SK-N-MC (cell line): ENCODE measurements at regions not wholly inside any gene's neighbourhood (a gene's known extent, or its start where the extent isn't known, plus 50 kb on each side); places are given as distances from the start of the nearest gene placed in this dataset.

Experiments
- DNase-seq: peaks from one replicate; pipeline ENCODE4 v3.0.0-alpha.2; 2011; ENCODE audit warnings: low read depth, low spot score
- H3K27ac ChIP-seq: fragments of 200-600 bp; sonication (generic); 2 replicates; pipeline ENCODE4 v1.5.1; 2016; ENCODE audit warnings: mixed run types
- H3K36me3 ChIP-seq: fragments of 200-600 bp; sonication (generic); 2 replicates; pipeline ENCODE4 v1.6.1; 2017; ENCODE audit warnings: antibody characterized with exemption, low read length, mixed read lengths; ENCODE audit not compliant: insufficient read depth
- H3K4me3 ChIP-seq: fragments of 200-600 bp; sonication (generic); 2 replicates; pipeline ENCODE4 v1.5.1; 2016
- H3K9ac ChIP-seq: fragments of 200-600 bp; sonication (generic); 2 replicates; pipeline ENCODE4 v1.8.0; 2017; ENCODE audit warnings: mixed run types, mixed read lengths; ENCODE audit not compliant: insufficient read length
- H3K9me3 ChIP-seq: fragments of 200-600 bp; sonication (generic); 2 replicates; pipeline ENCODE4 v1.6.1; 2017; ENCODE audit warnings: low read depth, mild to moderate bottlenecking, antibody characterized with exemption, low read length, moderate library complexity, mixed read lengths
- EZH2 ChIP-seq: fragments of 200-600 bp; sonication (generic); IDR thresholded peaks from one replicate; pipeline ENCODE4 v1.6.1; 2017; ENCODE audit warnings: antibody characterized with exemption
- FOXP2 ChIP-seq: optimal IDR thresholded peaks from 2 replicates; pipeline ENCODE3; 2011; ENCODE audit warnings: mild to moderate bottlenecking, moderate library complexity; ENCODE audit not compliant: insufficient read depth; ENCODE audit errors: extremely low read length, control extremely low read depth
- POLR2AphosphoS5 ChIP-seq: IDR thresholded peaks from 2 replicates; pipeline ENCODE4 v1.6.1; 2012; ENCODE audit warnings: mild to moderate bottlenecking, low read depth, low read length, borderline replicate concordance

DNA sequence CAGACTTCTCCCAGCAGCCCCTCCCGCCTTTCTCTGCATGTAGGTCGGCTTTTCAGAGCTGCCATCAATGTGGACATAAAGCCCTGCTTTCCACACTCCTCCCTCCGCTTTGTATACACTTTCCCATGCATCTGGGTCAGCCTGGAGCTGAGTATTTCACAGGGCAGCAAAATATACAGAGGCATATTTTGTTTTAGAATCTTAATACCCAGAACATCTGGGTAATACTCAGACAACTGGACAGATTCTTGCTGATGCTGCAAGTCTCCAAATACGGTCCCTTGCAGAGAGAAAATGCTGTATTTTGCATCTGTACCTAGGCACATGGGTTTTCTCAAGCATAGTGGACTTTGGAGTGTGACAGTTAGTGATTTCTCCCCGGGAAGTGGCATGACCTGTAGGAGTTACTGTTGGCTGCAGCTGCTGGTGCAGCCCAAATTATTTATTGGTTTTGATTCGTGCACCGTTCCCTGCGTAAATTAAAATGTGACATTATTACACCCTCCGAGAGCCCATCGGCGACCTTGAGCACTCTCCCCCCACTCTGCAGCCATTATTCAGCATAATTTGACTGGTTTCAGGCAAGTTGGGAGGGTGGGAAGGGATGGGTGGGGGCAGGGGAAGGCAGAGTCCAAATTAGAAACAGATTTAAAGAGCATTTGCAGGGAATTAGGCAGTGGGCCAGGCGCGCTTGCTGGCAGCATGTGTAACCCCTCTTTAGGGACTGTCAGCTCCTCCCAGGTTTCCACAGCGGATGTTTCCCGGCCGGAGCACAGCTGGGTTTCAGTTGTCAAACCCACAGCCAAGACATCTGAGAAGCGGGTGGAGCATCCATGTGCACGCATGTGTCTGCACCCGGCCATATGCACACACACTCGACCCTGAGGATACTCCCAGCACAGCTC lies 100.8 kb downstream of the CPN2 start:
- Histone ChIP-seq H3K9ac (peak overlapping the region; percentile 0), H3K36me3 (no peaks in the 10 kb centered on the region), H3K4me3 (peak overlapping the region; percentile 78), H3K9me3 (no peaks in the 10 kb centered on the region), H3K27ac (peak overlapping the region; percentile 90)
- DNase-seq = peak; percentile 87
- TF ChIP-seq EZH2 = no peak
- peak; percentile 65; the same call in 1 of the 2 replicates for TF ChIP-seq POLR2AphosphoS5
- no peak for TF ChIP-seq FOXP2

- TF ChIP-seq EZH2 (no peak), POLR2AphosphoS5 (no peak), FOXP2 (no peak)
- Histone ChIP-seq H3K4me3 (peak overlapping the region; percentile 78), H3K36me3 (no peaks in the 10 kb centered on the region), H3K9ac (no peak overlapping the region), H3K27ac (0 out of 2 replicates have a peak overlapping the region, but pooled peaks have one; percentile 18), H3K9me3 (no peaks in the 10 kb centered on the region)
- no peak for DNase-seq
Observed at GRCh38 chr3:194251007-194251406, 100.1 kb downstream of the CPN2 start.

DNA sequence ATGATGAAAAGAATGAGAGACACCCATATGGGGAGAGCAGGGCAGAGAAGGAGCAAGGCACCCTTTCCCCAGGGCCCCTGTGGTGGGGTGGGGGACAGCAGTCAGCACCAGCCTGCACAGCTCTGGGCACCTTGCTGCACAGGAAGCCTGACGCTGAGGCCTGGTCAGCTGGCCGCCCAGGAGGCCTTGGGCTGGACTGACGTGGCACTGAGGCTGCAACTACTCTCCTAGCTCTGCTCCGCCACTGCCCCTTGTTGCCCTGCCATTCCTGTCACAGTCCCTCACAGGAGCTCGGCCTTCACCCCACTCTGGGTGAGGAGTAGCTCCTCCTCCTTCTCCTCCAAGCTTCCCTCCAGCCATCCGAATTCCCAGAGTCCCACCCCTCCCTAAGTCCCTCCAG lies 99.7 kb downstream of the CPN2 start:
- no peaks in the 10 kb centered on the region for H3K36me3 ChIP-seq
- TF ChIP-seq EZH2 = no peak
- no peak for TF ChIP-seq POLR2AphosphoS5
- TF ChIP-seq FOXP2 = no peak

GRCh38 chr3:194251891-194252560 lies 99.1 kb downstream of the CPN2 start:
- no peak for DNase-seq
- H3K9me3 ChIP-seq = no peaks in the 10 kb centered on the region
- H3K27ac ChIP-seq = no peak overlapping the region
- H3K36me3 ChIP-seq = no peaks in the 10 kb centered on the region
- no peak for TF ChIP-seq EZH2
- H3K9ac ChIP-seq = no peak overlapping the region
- H3K4me3 ChIP-seq = no peak overlapping the region

More for the DNA sequence above, 99.7 kb downstream of the CPN2 start:
- Histone ChIP-seq H3K9me3 (no peaks in the 10 kb centered on the region), H3K9ac (no peak overlapping the region), H3K27ac (no peak overlapping the region), H3K4me3 (peak overlapping the region; percentile 78; the same call in 1 of the 2 replicates)
- DNase-seq = no peak

DNA sequence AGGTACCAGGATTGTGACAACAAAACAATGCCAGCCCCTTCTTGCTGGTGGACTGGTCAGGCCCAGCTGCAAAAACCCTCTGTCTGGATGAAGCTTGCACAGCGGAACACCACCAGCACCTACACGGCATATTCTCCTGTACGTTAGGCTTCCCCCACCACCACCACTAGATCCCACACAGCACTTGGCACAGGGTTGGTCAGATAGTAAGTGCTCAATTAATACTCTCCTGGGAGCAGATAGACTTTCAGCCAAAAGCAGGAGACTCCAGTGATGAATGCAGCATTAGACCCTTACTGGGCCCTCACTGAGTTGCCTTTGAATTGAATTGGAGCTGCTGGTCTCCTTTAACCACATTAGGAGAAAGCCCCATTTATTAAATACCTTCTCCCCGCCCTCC lies 97.9 kb downstream of the CPN2 start:
- no peak for DNase-seq
- TF ChIP-seq FOXP2 (no peak), POLR2AphosphoS5 (no peak), EZH2 (no peak)
- H3K36me3 ChIP-seq = no peaks in the 10 kb centered on the region
- no peak overlapping the region for H3K27ac ChIP-seq
- H3K9me3 ChIP-seq = no peaks in the 10 kb centered on the region; the same call in 1 of the 2 replicates
- H3K4me3 ChIP-seq = no peak overlapping the region
- H3K9ac ChIP-seq = no peak overlapping the region

GRCh38 chr3:194254040-194254439 lies 97.1 kb downstream of the CPN2 start:
- no peak for TF ChIP-seq EZH2
- TF ChIP-seq FOXP2 = no peak
- TF ChIP-seq POLR2AphosphoS5 = no peak
- no peak overlapping the region for H3K27ac ChIP-seq
- no peaks in the 10 kb centered on the region; the same call in 1 of the 2 replicates for H3K9me3 ChIP-seq
- no peak overlapping the region for H3K4me3 ChIP-seq
- no peaks in the 10 kb centered on the region for H3K36me3 ChIP-seq
- H3K9ac ChIP-seq = no peak overlapping the region
- DNase-seq = no peak

DNA sequence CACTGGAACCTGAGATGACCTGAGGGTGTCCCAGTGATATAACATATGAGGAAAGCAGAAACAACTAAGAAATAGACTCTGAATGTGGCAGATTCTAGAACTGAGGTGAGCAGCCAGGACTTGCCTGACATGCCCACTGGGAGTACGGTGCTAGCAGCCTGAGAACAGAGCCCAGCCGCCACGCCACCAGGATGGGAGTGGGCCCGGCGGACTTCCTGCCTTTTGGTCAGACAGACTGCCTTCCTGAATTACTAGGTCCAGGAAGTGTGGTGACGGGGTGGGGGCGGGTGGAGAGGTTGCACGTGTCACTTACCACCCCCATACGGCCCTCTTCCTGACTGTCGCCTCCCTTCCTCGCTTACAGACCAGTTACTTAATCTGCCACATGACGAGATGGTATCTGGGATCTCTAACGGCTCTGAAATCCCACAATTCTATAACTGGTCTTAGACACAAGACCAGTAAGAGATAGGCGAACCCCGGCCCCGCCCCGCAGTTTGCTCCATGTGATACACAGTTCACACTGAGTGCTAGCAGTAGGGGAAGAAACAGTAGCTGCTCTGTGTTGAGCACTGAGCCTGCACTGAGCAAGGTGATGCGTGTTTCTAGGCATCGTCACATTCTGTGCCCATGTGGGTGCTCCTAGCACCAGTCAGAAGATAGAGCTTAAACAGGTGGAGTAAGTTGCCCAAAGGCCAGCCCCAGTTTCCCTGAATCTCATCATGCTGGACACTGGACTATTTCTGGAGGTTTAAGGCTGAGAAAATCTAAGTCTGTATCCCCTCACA lies 95.7 kb downstream of the CPN2 start:
- Histone ChIP-seq H3K36me3 (no peaks in the 10 kb centered on the region), H3K9ac (no peak overlapping the region), H3K27ac (no peak overlapping the region), H3K4me3 (no peak overlapping the region), H3K9me3 (no peaks in the 10 kb centered on the region; the same call in 1 of the 2 replicates)
- no peak for TF ChIP-seq EZH2
- peak; percentile 34; the same call in 1 of the 2 replicates for TF ChIP-seq POLR2AphosphoS5
- DNase-seq = no peak

DNA sequence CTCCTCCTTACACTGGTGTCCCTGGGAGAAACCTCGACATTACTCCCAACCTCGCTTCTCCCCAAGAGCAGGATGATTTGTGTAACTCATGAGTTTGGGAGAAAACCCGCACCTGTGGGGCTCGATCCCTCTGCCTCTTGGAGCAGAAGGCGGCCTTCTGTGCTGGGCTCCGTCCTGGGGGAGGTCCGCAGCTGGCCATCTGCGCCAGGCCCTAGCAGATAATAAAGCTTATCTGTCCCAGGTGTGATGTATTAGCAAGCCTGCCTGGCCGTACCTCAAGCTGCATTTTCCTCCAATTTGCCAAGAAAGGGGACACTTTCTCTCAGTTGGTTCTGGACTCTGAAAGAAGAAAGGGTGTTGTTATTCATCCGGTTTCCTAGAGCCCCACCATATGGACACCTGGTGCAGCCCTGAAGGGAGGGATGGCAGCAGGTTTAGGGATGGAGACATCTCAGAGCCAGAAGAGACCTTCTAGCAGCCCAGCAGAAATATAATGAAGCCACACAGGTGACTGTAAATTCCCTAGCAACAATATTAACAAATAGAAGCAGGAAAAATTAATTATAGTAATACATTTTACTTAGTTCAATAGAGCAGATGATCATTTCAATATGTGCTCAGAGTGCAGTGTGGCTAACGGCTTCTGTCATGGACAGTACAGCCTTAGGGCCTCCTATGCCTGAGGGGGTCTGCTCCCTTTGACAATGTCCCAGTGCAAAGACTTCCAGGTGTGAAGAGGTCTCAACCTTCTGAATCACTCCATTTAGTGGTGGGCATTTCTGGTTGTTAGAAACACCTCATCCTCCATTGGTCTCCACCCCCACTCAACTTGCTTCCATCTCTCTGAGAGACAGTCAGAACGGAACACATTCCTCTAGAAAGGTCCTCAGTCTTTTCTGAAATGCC lies 94.8 kb downstream of the CPN2 start:
- H3K36me3 ChIP-seq = no peaks in the 10 kb centered on the region
- DNase-seq = no peak
- TF ChIP-seq EZH2 (no peak), POLR2AphosphoS5 (no peak), FOXP2 (no peak)
- H3K9ac ChIP-seq = no peak overlapping the region
- H3K4me3 ChIP-seq = no peak overlapping the region
- H3K9me3 ChIP-seq = no peaks in the 10 kb centered on the region; the same call in 1 of the 2 replicates
- no peak overlapping the region for H3K27ac ChIP-seq
